ENCODE measurements at regions not wholly inside any gene's neighbourhood (a gene's known extent, or its start where the extent isn't known, plus 50 kb on each side); places are given as distances from the start of the nearest gene placed in this dataset.

- TF ChIP-seq POLR2A (IDR thresholded peaks at IDR 0.05) = no peak
- TF ChIP-seq CTCF (IDR thresholded peaks at IDR 0.05) = no peak
These were observed 114.9 kb upstream of the EEPD1 start for GRCh38 chr7:36038063-36038721.

All from adrenal gland (tissue), 5 donors.